ENCODE measurements at regions not wholly inside any gene's neighbourhood (a gene's known extent, or its start where the extent isn't known, plus 50 kb on each side); places are given as distances from the start of the nearest gene placed in this dataset.

- ChIA-PET CTCF (no interaction called here), POLR2A (no interaction called here)
- no peak overlapping the region for H3K4me3 ChIP-seq (ENCODE audit: low read depth, low read length)
- no peak for TF ChIP-seq CTCF (IDR thresholded peaks at IDR 0.05; ENCODE audit: insufficient read depth, low read length, missing control alignments)
- no peak for DNase-seq (ENCODE audit: low read depth, low spot score)
These were observed 414.6 kb downstream of the DHX35 start for GRCh38 chr20:39376788-39377187.

GRCh38 chr20:39364320-39364719 is 402.2 kb downstream of the DHX35 start:
- no peak for DNase-seq (ENCODE audit: low read depth, low spot score)
- CTCF ChIA-PET: no interaction called here
- POLR2A ChIA-PET: no interaction called here
- no peak for TF ChIP-seq CTCF (IDR thresholded peaks at IDR 0.05; ENCODE audit: insufficient read depth, low read length, missing control alignments)
- no peak overlapping the region for H3K4me3 ChIP-seq (ENCODE audit: low read depth, low read length)

- ChIA-PET CTCF (no interaction called here), POLR2A (interaction anchor here (0.6 kb wide), 1 partner anchor 19 kb away, joined by 4 read pairs; no protein-coding TSS in a partner anchor)
- no peak for TF ChIP-seq CTCF (IDR thresholded peaks at IDR 0.05; ENCODE audit: insufficient read depth, low read length, missing control alignments)
- H3K4me3 ChIP-seq (ENCODE audit: low read depth, low read length): no peak overlapping the region
- DNase-seq (ENCODE audit: low read depth, low spot score): no peak
These were observed 398.0 kb downstream of the DHX35 start for GRCh38 chr20:39359981-39360620.

GRCh38 chr20:39358052-39358451 is 395.9 kb downstream of the DHX35 start:
- TF ChIP-seq CTCF (IDR thresholded peaks at IDR 0.05; ENCODE audit: insufficient read depth, low read length, missing control alignments): no peak
- CTCF ChIA-PET: no interaction called here
- no peak for DNase-seq (ENCODE audit: low read depth, low spot score)
- POLR2A ChIA-PET: no interaction called here
- H3K4me3 ChIP-seq (ENCODE audit: low read depth, low read length): no peak overlapping the region

- ChIA-PET CTCF (no interaction called here), POLR2A (no interaction called here)
- TF ChIP-seq CTCF (IDR thresholded peaks at IDR 0.05; ENCODE audit: insufficient read depth, low read length, missing control alignments): no peak
- H3K4me3 ChIP-seq (ENCODE audit: low read depth, low read length): no peak overlapping the region
- DNase-seq (ENCODE audit: low read depth, low spot score): no peak
These were observed 394.8 kb downstream of the DHX35 start for GRCh38 chr20:39356908-39357307.

- DNase-seq (ENCODE audit: low read depth, low spot score): no peak
- ChIA-PET CTCF (no interaction called here), POLR2A (no interaction called here)
- H3K4me3 ChIP-seq (ENCODE audit: low read depth, low read length): no peak overlapping the region
- TF ChIP-seq CTCF (IDR thresholded peaks at IDR 0.05; ENCODE audit: insufficient read depth, low read length, missing control alignments): no peak
These were observed 387.1 kb downstream of the DHX35 start for GRCh38 chr20:39349240-39349639.

Data from AG04449 (cell line).